Spleen (tissue), 11 donors: ENCODE measurements at regions not wholly inside any gene's neighbourhood (a gene's known extent, or its start where the extent isn't known, plus 50 kb on each side); places are given as distances from the start of the nearest gene placed in this dataset.
A peak's percentile ranks its signal among the peaks of the same experiment; 100 is the strongest.

ENCODE experiments used
- DNase-seq: peaks from one replicate; pipeline ENCODE4 v3.0.0-alpha.2; 2020
- H3K27ac ChIP-seq, 8 donors: fragments of 200-600 bp; sonication (generic) in 7 of 8; 1 replicate in 4 of 8; 2 replicates in 4 of 8; pipeline versions ENCODE4 v1.5.0 to v1.8.0; 2016 to 2021; ENCODE audit warnings: inconsistent platforms in 4 of 8, mild to moderate bottlenecking in 4 of 8, moderate library complexity in 1 of 8
- H3K27me3 ChIP-seq, 7 donors: fragments of 200-600 bp; sonication (generic) in 6 of 7; replicated peaks in 1 of 7; 1 replicate in 4 of 7; 2 replicates in 3 of 7; pipeline versions ENCODE4 v1.5.0 to v1.8.0; 2016 to 2021; ENCODE audit warnings: inconsistent platforms in 3 of 7, mild to moderate bottlenecking in 1 of 7
- H3K36me3 ChIP-seq, 6 donors: fragments of 200-600 bp; sonication (generic) in 5 of 6; 1 replicate in 4 of 6; 2 replicates in 2 of 6; pipeline versions ENCODE4 v1.5.0 to v1.8.0; 2016 to 2021; ENCODE audit warnings: inconsistent platforms in 2 of 6
- H3K4me1 ChIP-seq, 6 donors: fragments of 200-600 bp; sonication (generic) in 5 of 6; 1 replicate in 3 of 6; 2 replicates in 3 of 6; pipeline versions ENCODE4 v1.5.0 to v1.8.0; 2016 to 2021; ENCODE audit warnings: inconsistent platforms in 3 of 6
- H3K4me3 ChIP-seq, 8 donors: fragments of 200-600 bp; sonication (generic) in 7 of 8; 1 replicate in 4 of 8; 2 replicates in 4 of 8; pipeline versions ENCODE4 v1.5.0 to v1.8.0; 2016 to 2021; ENCODE audit warnings: inconsistent platforms in 4 of 8, mild to moderate bottlenecking in 4 of 8, moderate library complexity in 2 of 8
- H3K9me3 ChIP-seq, 8 donors: fragments of 200-600 bp; sonication (generic) in 7 of 8; 1 replicate in 4 of 8; 2 replicates in 4 of 8; pipeline versions ENCODE4 v1.5.0 to v1.8.0; 2016 to 2021; ENCODE audit warnings: inconsistent platforms in 4 of 8
- POLR2A ChIP-seq, 3 donors: fragments of 450-650 bp; IDR thresholded peaks; one replicate each; pipeline ENCODE4 v1.5.1; 2017; ENCODE audit warnings: antibody characterized with exemption in 3 of 3, mild to moderate bottlenecking in 1 of 3
- POLR2AphosphoS5 ChIP-seq, 3 donors: sonication (generic); formaldehyde crosslinking; IDR thresholded peaks; one replicate each; pipeline ENCODE4 v1.5.1; 2017; ENCODE audit warnings: antibody characterized with exemption in 3 of 3
- WGBS, 5 donors: extraction: QIAGEN DNeasy Blood & Tissue Kit in 3 of 5; methylation state at CpG; one replicate each; pipeline versions ENCODE4 v1.1.5 to v1.1.7; 2013 to 2018; 5-methylcytosine and 5-hydroxymethylcytosine counted together
- intact Hi-C: fragments of 100-400 bp; cut with DNase I; formaldehyde crosslinking; loops from one replicate; pipeline ENCODE4 v1.15.0; 2023; ENCODE audit warnings: low total_unique reads
- TF ChIP-seq, protein P1 (sequence below), 11 experiments: fragments of 200-600 bp in 7 of 11; fragments of 450-650 bp in 4 of 11; sonication (generic) in 4 of 11; IDR thresholded peaks in 8 of 11; conservative IDR thresholded peaks in 3 of 11; 1 replicate in 7 of 11; 2 replicates in 4 of 11; pipeline versions ENCODE4 v1.4.0 to v1.8.0; 2016 to 2021; ENCODE audit warnings: antibody characterized with exemption in 11 of 11, inconsistent platforms in 4 of 11, mild to moderate bottlenecking in 1 of 11
- donor health status: healthy with polysubstance abuse.
- donor health status: DM: no; HTN: no; CAD: no; lungs with moderate emphysema.
- donor health status: DM: no; HTN: no; CAD: no.
- donor health status: Bipolar disorder and iron deficiency.
- donor health status: healthy.
- donor health status: DM: no; HTN: no; CAD: no.
- donor health status: DM: yes; HTN: yes; CAD: no.

DNA sequence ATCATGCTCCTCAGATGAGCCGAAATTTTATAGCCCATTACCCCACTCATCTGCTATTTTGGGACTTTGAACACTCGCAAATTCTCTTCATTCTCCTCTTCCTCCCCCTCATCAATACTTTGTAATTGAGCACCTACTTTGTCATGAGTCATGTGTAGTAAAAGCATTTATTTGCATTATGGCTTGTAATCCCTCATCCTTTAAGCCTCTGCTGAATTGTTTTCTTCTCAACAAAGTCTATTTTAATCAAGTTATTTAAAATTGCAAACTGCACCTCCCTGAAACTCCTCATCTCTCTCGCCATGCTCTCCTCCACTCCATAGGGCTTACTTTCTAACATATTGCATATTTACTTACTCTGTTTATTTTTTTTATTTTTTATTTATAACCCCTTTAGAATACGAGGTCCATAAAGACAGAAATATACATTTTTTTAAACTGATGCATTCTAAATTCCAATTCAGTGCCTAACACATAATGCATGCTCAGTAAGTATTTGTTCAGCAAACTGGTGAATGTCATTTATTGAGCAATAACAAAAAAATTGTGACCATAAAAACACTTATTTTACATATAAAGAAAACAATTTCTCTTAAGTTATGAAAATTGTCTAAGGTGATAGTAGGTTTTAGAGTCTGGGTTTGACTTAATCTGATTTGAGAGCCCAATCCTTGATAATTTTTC is 161.7 kb downstream of the FASLG start:
- H3K27ac ChIP-seq = peak overlapping the region in 4 of 8 donors; percentile 82 to 87 (median 84)
- H3K4me1 ChIP-seq = peaks cover 9 to 46% (median 24%) of the 10 kb centered on the region in 6 donors
- intact Hi-C loops = loop anchor here (5.0 kb wide), 1 partner anchor 377 kb away; no protein-coding TSS in a partner anchor
- H3K36me3 ChIP-seq = no peaks in the 10 kb centered on the region
- DNase-seq = no peak
- H3K4me3 ChIP-seq = no peak overlapping the region
- no peaks in the 10 kb centered on the region for H3K27me3 ChIP-seq
- TF ChIP-seq, protein P1, sequence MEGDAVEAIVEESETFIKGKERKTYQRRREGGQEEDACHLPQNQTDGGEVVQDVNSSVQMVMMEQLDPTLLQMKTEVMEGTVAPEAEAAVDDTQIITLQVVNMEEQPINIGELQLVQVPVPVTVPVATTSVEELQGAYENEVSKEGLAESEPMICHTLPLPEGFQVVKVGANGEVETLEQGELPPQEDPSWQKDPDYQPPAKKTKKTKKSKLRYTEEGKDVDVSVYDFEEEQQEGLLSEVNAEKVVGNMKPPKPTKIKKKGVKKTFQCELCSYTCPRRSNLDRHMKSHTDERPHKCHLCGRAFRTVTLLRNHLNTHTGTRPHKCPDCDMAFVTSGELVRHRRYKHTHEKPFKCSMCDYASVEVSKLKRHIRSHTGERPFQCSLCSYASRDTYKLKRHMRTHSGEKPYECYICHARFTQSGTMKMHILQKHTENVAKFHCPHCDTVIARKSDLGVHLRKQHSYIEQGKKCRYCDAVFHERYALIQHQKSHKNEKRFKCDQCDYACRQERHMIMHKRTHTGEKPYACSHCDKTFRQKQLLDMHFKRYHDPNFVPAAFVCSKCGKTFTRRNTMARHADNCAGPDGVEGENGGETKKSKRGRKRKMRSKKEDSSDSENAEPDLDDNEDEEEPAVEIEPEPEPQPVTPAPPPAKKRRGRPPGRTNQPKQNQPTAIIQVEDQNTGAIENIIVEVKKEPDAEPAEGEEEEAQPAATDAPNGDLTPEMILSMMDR (IDR thresholded peaks at IDR 0.05 in 8 of 11, conservative IDR thresholded peaks at IDR 0.05 in 3 of 11) = no peak
- TF ChIP-seq POLR2AphosphoS5 (IDR thresholded peaks at IDR 0.05) (no peak), POLR2A (IDR thresholded peaks at IDR 0.05) (no peak)
- WGBS, 5 donors = 89 to 94% (median 91%) methylated on average over 4 of the region's 4 CpGs
- H3K9me3 ChIP-seq = no peaks in the 10 kb centered on the region

DNA sequence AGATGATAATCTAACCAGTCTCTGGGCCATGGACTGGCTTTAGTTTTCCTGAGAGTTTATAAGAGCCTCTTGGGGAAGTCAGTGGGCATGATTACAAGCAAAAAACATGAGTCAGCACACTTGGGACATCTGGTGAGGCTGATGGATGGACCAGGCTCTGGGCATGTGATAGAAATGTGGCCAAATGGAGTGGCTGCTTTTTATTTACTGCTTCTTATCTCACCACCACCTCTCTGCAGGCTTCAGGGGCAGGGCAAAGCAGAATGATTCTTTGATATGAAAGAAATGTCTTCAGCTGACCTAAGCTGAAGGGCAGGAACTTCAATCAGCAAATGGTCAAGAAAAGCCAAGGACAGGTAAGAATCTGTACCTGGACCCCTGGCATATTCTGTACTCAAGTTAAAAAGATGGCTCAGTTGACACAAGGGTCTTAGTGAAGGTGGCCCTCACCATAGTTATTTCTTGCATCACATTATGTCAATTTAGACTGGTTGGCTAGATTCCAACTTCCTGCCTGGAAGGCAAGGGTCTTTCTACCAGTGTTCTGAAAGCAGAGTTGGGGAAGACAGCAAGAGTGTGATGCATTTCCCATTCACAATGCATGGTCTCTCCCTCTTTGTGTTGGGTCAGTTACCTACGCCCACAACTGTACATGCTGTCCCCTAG is 162.8 kb downstream of the FASLG start:
- Histone ChIP-seq H3K4me1 (peaks cover 12 to 57% (median 34%) of the 10 kb centered on the region in 6 donors), H3K9me3 (no peaks in the 10 kb centered on the region), H3K27me3 (no peaks in the 10 kb centered on the region), H3K36me3 (no peaks in the 10 kb centered on the region), H3K27ac (peak overlapping the region in 2 of 8 donors; percentile 13 to 22), H3K4me3 (no peak overlapping the region)
- WGBS, 5 donors = 96 to 100% (median 100%) methylated on average over 1 of the region's 1 CpG
- no peak for DNase-seq
- intact Hi-C loops = loop anchor here (5.0 kb wide), 1 partner anchor 376 kb away; no protein-coding TSS in a partner anchor
- TF ChIP-seq, protein P1 (IDR thresholded peaks at IDR 0.05 in 8 of 11, conservative IDR thresholded peaks at IDR 0.05 in 3 of 11) = no peak

DNA sequence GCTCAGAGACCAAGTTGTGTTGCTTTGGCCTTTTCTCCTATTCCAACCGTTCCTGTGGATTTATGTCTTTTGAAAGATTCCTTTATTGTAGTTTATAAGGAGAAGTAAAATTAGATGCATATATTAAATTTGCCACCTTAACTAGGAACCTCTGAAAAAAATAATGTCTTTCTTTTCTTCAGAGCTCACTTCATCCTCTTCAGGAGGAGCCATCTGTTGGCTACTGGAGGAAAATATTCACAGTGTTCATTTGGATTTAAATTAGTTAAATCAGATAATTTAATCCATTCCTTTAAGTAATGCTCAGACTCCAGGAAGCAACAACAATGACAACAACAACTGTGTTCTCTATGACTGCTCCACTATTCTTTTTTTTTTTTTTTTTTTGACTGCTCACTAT is 164.0 kb downstream of the FASLG start:
- DNase-seq = no peak
- no peak overlapping the region for H3K27ac ChIP-seq
- peaks cover 15 to 59% (median 34%) of the 10 kb centered on the region in 6 donors for H3K4me1 ChIP-seq
- H3K27me3 ChIP-seq = no peaks in the 10 kb centered on the region
- intact Hi-C loops = loop anchor here (5.0 kb wide), 1 partner anchor 374 kb away; no protein-coding TSS in a partner anchor
- no peak overlapping the region for H3K4me3 ChIP-seq
- TF ChIP-seq, protein P1 (IDR thresholded peaks at IDR 0.05 in 8 of 11, conservative IDR thresholded peaks at IDR 0.05 in 3 of 11) = no peak
- TF ChIP-seq POLR2AphosphoS5 (IDR thresholded peaks at IDR 0.05) (no peak), POLR2A (IDR thresholded peaks at IDR 0.05) (no peak)
- H3K36me3 ChIP-seq = no peaks in the 10 kb centered on the region
- H3K9me3 ChIP-seq = no peaks in the 10 kb centered on the region
- WGBS, 5 donors = 87 to 98% (median 94%) methylated on average over 1 of the region's 1 CpG

DNA sequence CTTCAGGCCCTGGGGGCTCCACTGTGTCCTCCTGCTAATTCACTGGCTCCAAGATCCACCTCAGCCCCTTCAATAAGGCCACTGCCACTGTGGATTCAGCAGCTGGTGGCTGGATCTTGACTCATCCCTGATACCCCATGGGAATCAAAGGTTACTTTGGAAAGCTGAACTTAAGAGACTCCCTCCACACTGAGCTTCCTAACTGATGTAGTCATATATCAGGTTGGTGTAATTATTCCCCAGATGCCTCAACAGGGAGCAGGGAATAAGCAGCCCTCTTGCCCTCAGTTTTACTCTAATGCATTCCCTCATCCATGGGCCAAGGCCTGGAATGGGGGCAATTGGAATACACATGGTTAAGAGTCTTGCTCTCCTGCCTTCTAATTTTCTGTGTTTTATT is 164.6 kb downstream of the FASLG start:
- no peak for TF ChIP-seq POLR2A (IDR thresholded peaks at IDR 0.05)
- peak overlapping the region in 1 of 8 donors; percentile 3 for H3K27ac ChIP-seq
- H3K9me3 ChIP-seq = no peaks in the 10 kb centered on the region
- DNase-seq = no peak
- H3K4me1 ChIP-seq = peaks cover 15 to 56% (median 29%) of the 10 kb centered on the region in 6 donors
- H3K36me3 ChIP-seq = no peaks in the 10 kb centered on the region
- intact Hi-C loops = loop anchor here (5.0 kb wide), 1 partner anchor 374 kb away; no protein-coding TSS in a partner anchor
- H3K27me3 ChIP-seq = no peaks in the 10 kb centered on the region
- H3K4me3 ChIP-seq = no peak overlapping the region
